WTC11 (cell line): ENCODE measurements at regions not wholly inside any gene's neighbourhood (a gene's known extent, or its start where the extent isn't known, plus 50 kb on each side); places are given as distances from the start of the nearest gene placed in this dataset.

ENCODE experiments used
- ATAC-seq: fragments of 200-7000 bp; cut with Tn5 transposase; 2 replicates; pipeline ENCODE4 v1.10.0; 2021; ENCODE audit warnings: mild to moderate bottlenecking, moderate library complexity
- CTCF ChIA-PET: fragments of 300-600 bp; sonication (Branson Sonifier 250); formaldehyde crosslinking; loops from one replicate; lab custom pipeline; 2021; ENCODE audit warnings: antibody characterized with exemption; lab: Charles Lee
- POLR2A ChIA-PET: fragments of 350-600 bp; sonication (Branson Sonifier 250); formaldehyde crosslinking; loops from one replicate; lab custom pipeline; 2021; ENCODE audit warnings: antibody characterized with exemption; lab: Charles Lee
- DNase-seq: peaks from one replicate; pipeline ENCODE4 v3.0.0; 2021; ENCODE audit warnings: low spot score
- H3K27ac Mint-ChIP-seq: 2 replicates; pipeline ENCODE4 v1.8.0; 2021; ENCODE audit warnings: mixed read lengths
- H3K27me3 Mint-ChIP-seq: 2 replicates; pipeline ENCODE4 v1.8.0; 2021; ENCODE audit warnings: low read depth, mild to moderate bottlenecking, moderate library complexity, mixed read lengths
- H3K36me3 Mint-ChIP-seq: 2 replicates; pipeline ENCODE4 v1.8.0; 2021; ENCODE audit warnings: mixed read lengths
- H3K4me1 Mint-ChIP-seq: 2 replicates; pipeline ENCODE4 v1.8.0; 2022; ENCODE audit warnings: mixed read lengths
- H3K4me3 Mint-ChIP-seq: 2 replicates; pipeline ENCODE4 v1.8.0; 2021; ENCODE audit warnings: mild to moderate bottlenecking, moderate library complexity, mixed read lengths
- H3K9me3 Mint-ChIP-seq: 2 replicates; pipeline ENCODE4 v1.8.0; 2021; ENCODE audit warnings: mixed read lengths
- ATF2 ChIP-seq: sonication (generic); formaldehyde crosslinking; IDR thresholded peaks from 2 replicates; pipeline ENCODE4 v1.8.1; 2022; ENCODE audit warnings: low read depth, missing genetic modification reagents, borderline replicate concordance
- CBFB ChIP-seq: sonication (generic); formaldehyde crosslinking; IDR thresholded peaks from 2 replicates; pipeline ENCODE4 v1.8.1; 2022; ENCODE audit warnings: mild to moderate bottlenecking, low read depth, missing genetic modification reagents
- E2F1 ChIP-seq: sonication (generic); formaldehyde crosslinking; IDR thresholded peaks from 2 replicates; pipeline ENCODE4 v1.8.0; 2022; ENCODE audit warnings: mild to moderate bottlenecking, missing genetic modification reagents
- E2F4 ChIP-seq: sonication (generic); formaldehyde crosslinking; IDR thresholded peaks from 2 replicates; pipeline ENCODE4 v1.8.1; 2022; ENCODE audit warnings: low read depth, mild to moderate bottlenecking, moderate library complexity, missing genetic modification reagents, borderline replicate concordance
- EMX1 ChIP-seq: fragments of 250-450 bp; sonication (Bioruptor Pico); IDR thresholded peaks from 2 replicates; pipeline ENCODE4 v1.8.0; 2021; ENCODE audit warnings: mild to moderate bottlenecking
- ETV6 ChIP-seq: sonication (generic); formaldehyde crosslinking; IDR thresholded peaks from 2 replicates; pipeline ENCODE4 v1.8.1; 2022; ENCODE audit warnings: mild to moderate bottlenecking, missing genetic modification reagents
- GTF2I ChIP-seq: fragments of 250-450 bp; sonication (Bioruptor Pico); conservative IDR thresholded peaks from 2 replicates; pipeline ENCODE4 v1.4.0; 2021; ENCODE audit warnings: mild to moderate bottlenecking
- JUN ChIP-seq: sonication (generic); formaldehyde crosslinking; IDR thresholded peaks from 2 replicates; pipeline ENCODE4 v1.8.0; 2023; ENCODE audit warnings: mild to moderate bottlenecking, missing genetic modification reagents
- KAT7 ChIP-seq: sonication (generic); formaldehyde crosslinking; IDR thresholded peaks from 2 replicates; pipeline ENCODE4 v1.8.1; 2023; ENCODE audit warnings: missing genetic modification reagents, mild to moderate bottlenecking, borderline replicate concordance
- NFATC4 ChIP-seq: fragments of 250-450 bp; sonication (Bioruptor Pico); IDR thresholded peaks from 2 replicates; pipeline ENCODE4 v1.9.0; 2021; ENCODE audit warnings: mild to moderate bottlenecking
- RELA ChIP-seq: sonication (generic); formaldehyde crosslinking; IDR thresholded peaks from 2 replicates; pipeline ENCODE4 v1.8.1; 2022; ENCODE audit warnings: missing genetic modification reagents, mild to moderate bottlenecking, borderline replicate concordance
- SMAD4 ChIP-seq: sonication (generic); formaldehyde crosslinking; IDR thresholded peaks from 2 replicates; pipeline ENCODE4 v1.8.0; 2022; ENCODE audit warnings: mild to moderate bottlenecking, missing genetic modification reagents
- SOX15 ChIP-seq: fragments of 250-450 bp; sonication (Bioruptor Pico); IDR thresholded peaks from 2 replicates; pipeline ENCODE4 v1.9.0; 2021; ENCODE audit warnings: mild to moderate bottlenecking
- TP53 ChIP-seq: sonication (generic); formaldehyde crosslinking; IDR thresholded peaks from 2 replicates; pipeline ENCODE4 v1.8.1; 2023; ENCODE audit warnings: mild to moderate bottlenecking, missing genetic modification reagents
- USF1 ChIP-seq: sonication (generic); formaldehyde crosslinking; IDR thresholded peaks from 2 replicates; pipeline ENCODE4 v1.8.0; 2022; ENCODE audit warnings: mild to moderate bottlenecking, missing genetic modification reagents
- ZNF416 ChIP-seq: fragments of 250-450 bp; sonication (Bioruptor Pico); IDR thresholded peaks from 2 replicates; pipeline ENCODE4 v1.9.0; 2021; ENCODE audit warnings: mild to moderate bottlenecking, inconsistent platforms
- ZNF671 ChIP-seq: fragments of 250-450 bp; sonication (Bioruptor Pico); IDR thresholded peaks from 2 replicates; pipeline ENCODE4 v1.8.0; 2021; ENCODE audit warnings: mild to moderate bottlenecking
- TF ChIP-seq, protein P1 (sequence below): sonication (generic); formaldehyde crosslinking; conservative IDR thresholded peaks from 2 replicates; pipeline ENCODE4 v1.8.1; 2023; ENCODE audit warnings: mild to moderate bottlenecking, low read depth, missing genetic modification reagents, moderate library complexity
- TF ChIP-seq, protein P2 (sequence below): fragments of 250-450 bp; sonication (Bioruptor Pico); conservative IDR thresholded peaks from 2 replicates; pipeline ENCODE4 v1.9.0; 2021; ENCODE audit warnings: mild to moderate bottlenecking
- TF ChIP-seq, protein P3 (sequence below): sonication (generic); formaldehyde crosslinking; conservative IDR thresholded peaks from 2 replicates; pipeline ENCODE4 v1.8.1; 2022; ENCODE audit warnings: mild to moderate bottlenecking, missing genetic modification reagents

- no peak for ATAC-seq
- H3K27ac Mint-ChIP-seq = no peak overlapping the region
- no peaks in the 10 kb centered on the region for H3K4me1 Mint-ChIP-seq
- no peaks in the 10 kb centered on the region for H3K27me3 Mint-ChIP-seq
- no peak for DNase-seq
- 0 out of 2 replicates have a peak, but pooled peaks cover 2% of the 10 kb centered on the region for H3K36me3 Mint-ChIP-seq
- H3K4me3 Mint-ChIP-seq = no peak overlapping the region
- TF ChIP-seq, protein P1, sequence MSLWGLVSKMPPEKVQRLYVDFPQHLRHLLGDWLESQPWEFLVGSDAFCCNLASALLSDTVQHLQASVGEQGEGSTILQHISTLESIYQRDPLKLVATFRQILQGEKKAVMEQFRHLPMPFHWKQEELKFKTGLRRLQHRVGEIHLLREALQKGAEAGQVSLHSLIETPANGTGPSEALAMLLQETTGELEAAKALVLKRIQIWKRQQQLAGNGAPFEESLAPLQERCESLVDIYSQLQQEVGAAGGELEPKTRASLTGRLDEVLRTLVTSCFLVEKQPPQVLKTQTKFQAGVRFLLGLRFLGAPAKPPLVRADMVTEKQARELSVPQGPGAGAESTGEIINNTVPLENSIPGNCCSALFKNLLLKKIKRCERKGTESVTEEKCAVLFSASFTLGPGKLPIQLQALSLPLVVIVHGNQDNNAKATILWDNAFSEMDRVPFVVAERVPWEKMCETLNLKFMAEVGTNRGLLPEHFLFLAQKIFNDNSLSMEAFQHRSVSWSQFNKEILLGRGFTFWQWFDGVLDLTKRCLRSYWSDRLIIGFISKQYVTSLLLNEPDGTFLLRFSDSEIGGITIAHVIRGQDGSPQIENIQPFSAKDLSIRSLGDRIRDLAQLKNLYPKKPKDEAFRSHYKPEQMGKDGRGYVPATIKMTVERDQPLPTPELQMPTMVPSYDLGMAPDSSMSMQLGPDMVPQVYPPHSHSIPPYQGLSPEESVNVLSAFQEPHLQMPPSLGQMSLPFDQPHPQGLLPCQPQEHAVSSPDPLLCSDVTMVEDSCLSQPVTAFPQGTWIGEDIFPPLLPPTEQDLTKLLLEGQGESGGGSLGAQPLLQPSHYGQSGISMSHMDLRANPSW (CRISPR knock-in tag) = no peak
- TF ChIP-seq ETV6 (CRISPR knock-in tag) = no peak
- TF ChIP-seq RELA = no peak
- TF ChIP-seq E2F4 = no peak
- TF ChIP-seq NFATC4 (CRISPR knock-in tag) = no peak
- no peak for TF ChIP-seq GTF2I (CRISPR knock-in tag)
- no peak for TF ChIP-seq JUN
- TF ChIP-seq CBFB (CRISPR knock-in tag) = no peak
- TF ChIP-seq SMAD4 (CRISPR knock-in tag) = no peak
- no peak for TF ChIP-seq EMX1 (CRISPR knock-in tag)
- TF ChIP-seq ZNF671 (CRISPR knock-in tag) = no peak
- TF ChIP-seq E2F1 (CRISPR knock-in tag) = no peak
- TF ChIP-seq, protein P2, sequence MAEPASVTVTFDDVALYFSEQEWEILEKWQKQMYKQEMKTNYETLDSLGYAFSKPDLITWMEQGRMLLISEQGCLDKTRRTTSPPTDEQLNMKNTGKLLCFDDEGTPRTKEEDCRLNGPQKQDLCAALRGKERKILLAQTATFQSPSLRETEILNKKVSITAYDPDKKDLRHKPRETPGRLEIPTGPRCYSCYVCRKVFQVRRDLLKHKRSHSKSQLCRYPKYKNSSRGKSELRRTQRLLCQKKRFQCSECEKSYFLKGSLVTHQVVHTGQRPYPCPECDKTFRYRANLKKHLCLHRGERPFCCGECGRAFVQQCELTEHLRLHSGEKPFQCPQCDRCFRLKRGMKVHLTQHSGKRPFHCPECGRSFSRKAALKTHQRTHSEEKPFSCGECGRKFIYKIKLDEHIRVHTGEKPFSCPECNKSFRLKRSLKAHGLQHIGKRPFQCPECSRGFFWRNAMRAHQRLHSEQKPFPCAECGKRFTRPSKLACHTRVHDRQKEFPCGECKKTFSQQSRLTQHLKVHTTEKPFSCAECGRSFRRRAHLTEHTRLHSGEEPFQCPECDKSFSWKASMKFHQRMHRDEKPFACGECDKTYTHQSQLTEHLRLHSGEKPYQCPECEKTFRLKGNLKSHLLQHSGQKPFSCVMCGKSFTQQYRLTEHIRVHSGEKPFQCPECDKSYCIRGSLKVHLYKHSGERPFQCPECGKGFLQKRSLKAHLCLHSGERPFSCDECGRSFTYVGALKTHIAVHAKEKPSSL = no peak
- no peak for TF ChIP-seq KAT7
- TF ChIP-seq ZNF416 (CRISPR knock-in tag) = no peak
- no peak for TF ChIP-seq TP53
- TF ChIP-seq ATF2 (CRISPR knock-in tag) = no peak
- ChIA-PET POLR2A (no interaction called here), CTCF (no interaction called here)
- H3K9me3 Mint-ChIP-seq = peaks cover 13% of the 10 kb centered on the region
Measured at GRCh38 chr10:121051171-121051570, 200.0 kb downstream of the WDR11 start.

GRCh38 chr10:121051696-121052279 is 200.6 kb downstream of the WDR11 start:
- Mint-ChIP-seq H3K4me1 (no peaks in the 10 kb centered on the region), H3K27ac (no peak overlapping the region), H3K4me3 (no peak overlapping the region), H3K9me3 (peaks cover 13% of the 10 kb centered on the region), H3K27me3 (no peaks in the 10 kb centered on the region), H3K36me3 (0 out of 2 replicates have a peak, but pooled peaks cover 2% of the 10 kb centered on the region)
- TF ChIP-seq JUN (no peak), ZNF416 (CRISPR knock-in tag) (no peak), SOX15 (no peak), USF1 (no peak)
- TF ChIP-seq, protein P3, sequence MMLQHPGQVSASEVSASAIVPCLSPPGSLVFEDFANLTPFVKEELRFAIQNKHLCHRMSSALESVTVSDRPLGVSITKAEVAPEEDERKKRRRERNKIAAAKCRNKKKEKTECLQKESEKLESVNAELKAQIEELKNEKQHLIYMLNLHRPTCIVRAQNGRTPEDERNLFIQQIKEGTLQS = no peak
- DNase-seq (no peak), ATAC-seq (no peak)
- ChIA-PET POLR2A (no interaction called here), CTCF (interaction anchor here (1.1 kb wide), 1 partner anchor 18 kb away, joined by 3 read pairs; no protein-coding TSS in a partner anchor)
